ENCODE measurements at regions not wholly inside any gene's neighbourhood (a gene's known extent, or its start where the extent isn't known, plus 50 kb on each side); places are given as distances from the start of the nearest gene placed in this dataset.

GRCh38 chr1:234899730-234900072 is 228.9 kb downstream of the TOMM20 start:
- H3K27me3 Mint-ChIP-seq (ENCODE audit: low read depth), result peaks cover 1% of the 10 kb centered on the region; the same call in 1 of the 2 replicates

More at GRCh38 chr1:234899730-234900072, 228.9 kb downstream of the TOMM20 start:
- Histone ChIP-seq H3K9me3 (ENCODE audit: control insufficient read depth, low read depth, low read length) (no peaks in the 10 kb centered on the region), H2BK20ac (ENCODE audit: low read depth, low read length, poor library complexity, severe bottlenecking) (no peak overlapping the region), H3T11ph (ENCODE audit: low read length) (no peak overlapping the region), H3K79me2 (ENCODE audit: insufficient read depth, low read length) (no peaks in the 10 kb centered on the region), H2BK12ac (ENCODE audit: insufficient read length, low read depth, low read length) (no peak overlapping the region), H3K18ac (ENCODE audit: insufficient read length, low read depth, low read length) (no peak overlapping the region), H3K23ac (ENCODE audit: insufficient read length, low read depth, low read length) (no peak overlapping the region), H2AK5ac (ENCODE audit: insufficient read length, low read length) (no peak overlapping the region), H3K79me1 (ENCODE audit: insufficient read depth, low read depth, low read length, poor library complexity, severe bottlenecking) (no peaks in the 10 kb centered on the region), H3K4me1 (ENCODE audit: insufficient read depth, low read length) (peaks cover 4% of the 10 kb centered on the region; the same call in 1 of the 2 replicates), H4K20me1 (ENCODE audit: control insufficient read depth, insufficient read depth, insufficient read length) (no peaks in the 10 kb centered on the region), H4K8ac (replicated peaks; ENCODE audit: insufficient read length, low read depth, low read length) (no peak overlapping the region), H2BK15ac (ENCODE audit: low read depth, low read length) (no peak overlapping the region), H3K9ac (ENCODE audit: extremely low read depth, insufficient read length, low read length) (no peak overlapping the region), H3K14ac (ENCODE audit: insufficient read depth, low read length) (no peak overlapping the region), H3K4ac (ENCODE audit: low read depth, low read length) (no peak overlapping the region), H2AFZ (ENCODE audit: low read length) (no peak overlapping the region), H3K27me3 (ENCODE audit: insufficient read depth, low read length) (no peaks in the 10 kb centered on the region), H2BK5ac (ENCODE audit: insufficient read length, low read length) (no peak overlapping the region), H4K91ac (ENCODE audit: insufficient read length, low read depth, low read length) (no peak overlapping the region), H3K56ac (ENCODE audit: insufficient read length, low read depth, low read length) (no peak overlapping the region), H4K5ac (ENCODE audit: insufficient read length, low read depth, low read length) (no peak overlapping the region), H3K23me2 (ENCODE audit: insufficient read length, low read depth, low read length, poor library complexity, severe bottlenecking) (no peaks in the 10 kb centered on the region), H3K27ac (ENCODE audit: insufficient read length, low read depth, low read length) (no peak overlapping the region), H2BK120ac (ENCODE audit: low read depth, low read length, poor library complexity, severe bottlenecking) (no peak overlapping the region), H3K4me2 (ENCODE audit: insufficient read depth, insufficient read length, low read length) (no peak overlapping the region)
- no peak for DNase-seq
- no peaks in the 10 kb centered on the region for H3K36me3 Mint-ChIP-seq (ENCODE audit: insufficient read depth in 1 of 3, low read depth in 3 of 3)
- H3K4me1 Mint-ChIP-seq, result peaks cover 21 to 34% of the 10 kb centered on the region in 2 experiments
- whole genome bisulfite sequencing (ENCODE audit: extremely low coverage, insufficient read length, low lambda C conversion rate), result no CpG with 5 or more reads among the region's 13 CpGs
- H3K4me3 Mint-ChIP-seq, result no peak overlapping the region
- TF ChIP-seq CTCF (conservative IDR thresholded peaks at IDR 0.05), result no peak
- H3K27ac Mint-ChIP-seq, result no peak overlapping the region
- H3K9me3 Mint-ChIP-seq, result no peaks in the 10 kb centered on the region

Measured in H9 (cell line).